Mesendoderm (in vitro differentiated cells): ENCODE measurements at regions not wholly inside any gene's neighbourhood (a gene's known extent, or its start where the extent isn't known, plus 50 kb on each side); places are given as distances from the start of the nearest gene placed in this dataset.
A peak's percentile ranks its signal among the peaks of the same experiment; 100 is the strongest.

Source experiments
- DNase-seq: peaks from one replicate; pipeline ENCODE4 v3.0.0; 2013
- H2AK5ac ChIP-seq: 2 replicates; pipeline ENCODE4 v1.6.1; 2013; ENCODE audit warnings: low read length, inconsistent platforms
- H2BK120ac ChIP-seq: 2 replicates; pipeline ENCODE4 v1.6.1; 2013; ENCODE audit warnings: low read depth, mild to moderate bottlenecking, low read length, moderate library complexity, mixed read lengths
- H2BK15ac ChIP-seq: replicated peaks from 2 replicates; pipeline ENCODE4 v1.6.1; 2013; ENCODE audit warnings: low read depth, mild to moderate bottlenecking, moderate library complexity
- H2BK5ac ChIP-seq: 2 replicates; pipeline ENCODE4 v1.6.1; 2013; ENCODE audit warnings: low read length, inconsistent platforms
- H3K18ac ChIP-seq: 2 replicates; pipeline ENCODE4 v1.6.1; 2013; ENCODE audit warnings: mild to moderate bottlenecking, low read length, mixed read lengths
- H3K23ac ChIP-seq: one replicate; pipeline ENCODE4 v1.6.1; 2013; ENCODE audit warnings: low read length
- H3K27ac ChIP-seq: 2 replicates; pipeline ENCODE4 v1.5.1; 2013; ENCODE audit warnings: low read depth, mild to moderate bottlenecking, inconsistent platforms, low read length, moderate library complexity
- H3K27me3 ChIP-seq: 2 replicates; pipeline ENCODE4 v1.6.1; 2013; ENCODE audit warnings: low read length, control low read depth, mild to moderate bottlenecking, inconsistent platforms; ENCODE audit not compliant: insufficient read depth, poor library complexity
- H3K36me3 ChIP-seq: 2 replicates; pipeline ENCODE4 v1.6.1; 2013; ENCODE audit warnings: low read length, inconsistent platforms; ENCODE audit not compliant: control insufficient read depth, insufficient read depth
- H3K4ac ChIP-seq: one replicate; pipeline ENCODE4 v1.6.1; 2013; ENCODE audit warnings: low read depth, mild to moderate bottlenecking, low read length, moderate library complexity
- H3K4me1 ChIP-seq: 2 replicates; pipeline ENCODE4 v1.6.1; 2013; ENCODE audit warnings: low read depth, low read length, inconsistent platforms; ENCODE audit not compliant: control insufficient read depth
- H3K4me2 ChIP-seq: 2 replicates; pipeline ENCODE4 v1.6.1; 2013; ENCODE audit warnings: low read length
- H3K4me3 ChIP-seq: 2 replicates; pipeline ENCODE4 v1.5.1; 2013; ENCODE audit warnings: mild to moderate bottlenecking, low read length
- H3K56ac ChIP-seq: one replicate; pipeline ENCODE4 v1.6.1; 2013; ENCODE audit warnings: low read length
- H3K79me1 ChIP-seq: 2 replicates; pipeline ENCODE4 v1.6.1; 2013; ENCODE audit warnings: low read length, inconsistent platforms
- H3K79me2 ChIP-seq: 2 replicates; pipeline ENCODE4 v1.6.1; 2013; ENCODE audit warnings: mild to moderate bottlenecking, low read length; ENCODE audit not compliant: control insufficient read depth, insufficient read depth
- H3K9ac ChIP-seq: 2 replicates; pipeline ENCODE4 v1.6.1; 2013; ENCODE audit warnings: low read length, inconsistent platforms
- H4K5ac ChIP-seq: one replicate; pipeline ENCODE4 v1.6.1; 2013; ENCODE audit warnings: low read length
- H4K8ac ChIP-seq: one replicate; pipeline ENCODE4 v1.6.1; 2013; ENCODE audit warnings: low read depth, mild to moderate bottlenecking, control low read depth, low read length, moderate library complexity
- WGBS: extraction: QIAGEN DNeasy Blood & Tissue Kit; methylation state at CpG from one replicate; pipeline ENCODE4 v1.1.7; 2013; ENCODE audit warnings: low lambda C conversion rate, missing lambda C conversion rate; ENCODE audit not compliant: insufficient coverage; ENCODE audit errors: extremely low coverage; 5-methylcytosine and 5-hydroxymethylcytosine counted together

GRCh38 chr6:23330632-23331031 is 761.3 kb downstream of the HDGFL1 start:
- no peaks in the 10 kb centered on the region for H3K79me1 ChIP-seq
- no peak overlapping the region for H3K4me2 ChIP-seq
- H2AK5ac ChIP-seq = no peak overlapping the region
- H3K79me2 ChIP-seq = no peaks in the 10 kb centered on the region
- no peak overlapping the region for H3K9ac ChIP-seq
- DNase-seq = no peak
- no peak overlapping the region for H3K23ac ChIP-seq
- no peak overlapping the region for H4K5ac ChIP-seq
- H3K4ac ChIP-seq = no peak overlapping the region
- no peak overlapping the region for H2BK5ac ChIP-seq
- no peaks in the 10 kb centered on the region for H3K4me1 ChIP-seq
- no peak overlapping the region for H3K56ac ChIP-seq
- no peak overlapping the region for H3K18ac ChIP-seq
- WGBS = no CpG with 5 or more reads among the region's 3 CpGs
- H2BK15ac ChIP-seq = no peak overlapping the region
- no peak overlapping the region for H3K27ac ChIP-seq
- H3K27me3 ChIP-seq = no peaks in the 10 kb centered on the region
- no peak overlapping the region for H4K8ac ChIP-seq
- no peak overlapping the region for H2BK120ac ChIP-seq
- H3K4me3 ChIP-seq = no peak overlapping the region
- no peaks in the 10 kb centered on the region for H3K36me3 ChIP-seq

GRCh38 chr6:23334360-23334759 is 765.0 kb downstream of the HDGFL1 start:
- no peak overlapping the region for H3K27ac ChIP-seq
- WGBS = no CpG with 5 or more reads among the region's 5 CpGs
- no peak overlapping the region for H3K4ac ChIP-seq
- H2AK5ac ChIP-seq = no peak overlapping the region
- no peak overlapping the region for H2BK15ac ChIP-seq
- no peak overlapping the region for H3K56ac ChIP-seq
- no peak overlapping the region for H2BK5ac ChIP-seq
- no peak overlapping the region for H3K4me2 ChIP-seq
- no peak overlapping the region for H3K23ac ChIP-seq
- no peaks in the 10 kb centered on the region for H3K79me1 ChIP-seq
- no peak overlapping the region for H3K18ac ChIP-seq
- no peak for DNase-seq
- H3K9ac ChIP-seq = no peak overlapping the region
- H3K36me3 ChIP-seq = no peaks in the 10 kb centered on the region
- no peak overlapping the region for H4K5ac ChIP-seq
- H4K8ac ChIP-seq = no peak overlapping the region
- H3K4me3 ChIP-seq = no peak overlapping the region
- H3K4me1 ChIP-seq = no peaks in the 10 kb centered on the region
- no peaks in the 10 kb centered on the region for H3K27me3 ChIP-seq
- H2BK120ac ChIP-seq = no peak overlapping the region
- H3K79me2 ChIP-seq = no peaks in the 10 kb centered on the region

GRCh38 chr6:23335894-23336293 is 766.5 kb downstream of the HDGFL1 start:
- Histone ChIP-seq H3K4ac (no peak overlapping the region), H3K4me1 (no peaks in the 10 kb centered on the region), H2AK5ac (no peak overlapping the region), H2BK15ac (no peak overlapping the region), H3K4me2 (no peak overlapping the region), H3K36me3 (no peaks in the 10 kb centered on the region), H3K4me3 (no peak overlapping the region), H2BK5ac (no peak overlapping the region), H3K79me2 (no peaks in the 10 kb centered on the region), H3K79me1 (no peaks in the 10 kb centered on the region), H3K56ac (no peak overlapping the region), H3K27ac (no peak overlapping the region), H2BK120ac (no peak overlapping the region), H4K8ac (no peak overlapping the region), H3K9ac (no peak overlapping the region), H4K5ac (no peak overlapping the region), H3K18ac (no peak overlapping the region), H3K23ac (no peak overlapping the region), H3K27me3 (no peaks in the 10 kb centered on the region)
- no peak for DNase-seq
- no CpG with 5 or more reads among the region's 2 CpGs for WGBS

- DNase-seq = peak; percentile 32
- Histone ChIP-seq H2AK5ac (no peak overlapping the region), H4K8ac (no peak overlapping the region), H3K27me3 (no peaks in the 10 kb centered on the region), H4K5ac (no peak overlapping the region), H3K79me1 (no peaks in the 10 kb centered on the region), H2BK5ac (no peak overlapping the region), H3K27ac (no peak overlapping the region), H3K36me3 (no peaks in the 10 kb centered on the region), H3K4me1 (no peaks in the 10 kb centered on the region), H3K23ac (no peak overlapping the region), H3K4ac (no peak overlapping the region), H2BK15ac (no peak overlapping the region), H3K18ac (no peak overlapping the region), H3K4me2 (no peak overlapping the region), H3K79me2 (no peaks in the 10 kb centered on the region), H2BK120ac (no peak overlapping the region), H3K4me3 (no peak overlapping the region), H3K9ac (no peak overlapping the region), H3K56ac (no peak overlapping the region)
- WGBS = no CpG with 5 or more reads among the region's 3 CpGs
These were observed 769.9 kb downstream of the HDGFL1 start for GRCh38 chr6:23339268-23339667.

- Histone ChIP-seq H3K27me3 (no peaks in the 10 kb centered on the region), H4K5ac (no peak overlapping the region), H2BK15ac (no peak overlapping the region), H3K79me1 (no peaks in the 10 kb centered on the region), H3K79me2 (no peaks in the 10 kb centered on the region), H3K36me3 (no peaks in the 10 kb centered on the region), H3K23ac (no peak overlapping the region), H2BK120ac (no peak overlapping the region), H4K8ac (no peak overlapping the region), H3K9ac (no peak overlapping the region), H2AK5ac (no peak overlapping the region), H3K4me3 (no peak overlapping the region), H3K4me2 (no peak overlapping the region), H2BK5ac (no peak overlapping the region), H3K56ac (no peak overlapping the region), H3K4me1 (no peaks in the 10 kb centered on the region), H3K27ac (no peak overlapping the region), H3K18ac (no peak overlapping the region), H3K4ac (no peak overlapping the region)
- no CpG with 5 or more reads among the region's 3 CpGs for WGBS
- no peak for DNase-seq
These were observed 770.9 kb downstream of the HDGFL1 start for GRCh38 chr6:23340271-23340670.

- Histone ChIP-seq H3K36me3 (no peaks in the 10 kb centered on the region), H3K56ac (no peak overlapping the region), H3K4me2 (no peak overlapping the region), H2BK120ac (no peak overlapping the region), H3K27ac (no peak overlapping the region), H3K27me3 (no peaks in the 10 kb centered on the region), H2AK5ac (no peak overlapping the region), H4K5ac (no peak overlapping the region), H3K23ac (no peak overlapping the region), H3K4me1 (no peaks in the 10 kb centered on the region), H3K18ac (no peak overlapping the region), H3K79me1 (no peaks in the 10 kb centered on the region), H3K9ac (no peak overlapping the region), H2BK5ac (no peak overlapping the region), H2BK15ac (no peak overlapping the region), H3K79me2 (no peaks in the 10 kb centered on the region), H4K8ac (no peak overlapping the region), H3K4ac (no peak overlapping the region), H3K4me3 (no peak overlapping the region)
- DNase-seq = no peak
- WGBS = no CpG with 5 or more reads among the region's 5 CpGs
These were observed 774.4 kb downstream of the HDGFL1 start for GRCh38 chr6:23343610-23344306.
